ENCODE measurements at regions not wholly inside any gene's neighbourhood (a gene's known extent, or its start where the extent isn't known, plus 50 kb on each side); places are given as distances from the start of the nearest gene placed in this dataset.

GRCh38 chr13:111020021-111020420, 95.1 kb upstream of the ARHGEF7 start:
- TF ChIP-seq CTCF (conservative IDR thresholded peaks at IDR 0.05; ENCODE audit: low read depth, low read length): no peak
- H3K4me3 ChIP-seq (ENCODE audit: low read length): no peak overlapping the region
- no peak for DNase-seq (ENCODE audit: low read depth)

- DNase-seq (ENCODE audit: low read depth): no peak
- no peak for TF ChIP-seq CTCF (conservative IDR thresholded peaks at IDR 0.05; ENCODE audit: low read depth, low read length)
- no peak overlapping the region for H3K4me3 ChIP-seq (ENCODE audit: low read length)
These were observed 97.2 kb upstream of the ARHGEF7 start for GRCh38 chr13:111017755-111018459.

GRCh38 chr13:111013196-111013595, 98.3 kb upstream of the ANKRD10 start:
- no peak for TF ChIP-seq CTCF (conservative IDR thresholded peaks at IDR 0.05; ENCODE audit: low read depth, low read length)
- no peak for DNase-seq (ENCODE audit: low read depth)
- H3K4me3 ChIP-seq (ENCODE audit: low read length): no peak overlapping the region

GRCh38 chr13:111011899-111012298, 97.0 kb upstream of the ANKRD10 start:
- no peak for TF ChIP-seq CTCF (conservative IDR thresholded peaks at IDR 0.05; ENCODE audit: low read depth, low read length)
- DNase-seq (ENCODE audit: low read depth): no peak
- H3K4me3 ChIP-seq (ENCODE audit: low read length): no peak overlapping the region

GRCh38 chr13:111008351-111008750, 93.5 kb upstream of the ANKRD10 start:
- DNase-seq (ENCODE audit: low read depth): no peak
- TF ChIP-seq CTCF (conservative IDR thresholded peaks at IDR 0.05; ENCODE audit: low read depth, low read length): no peak
- H3K4me3 ChIP-seq (ENCODE audit: low read length): no peak overlapping the region

GRCh38 chr13:111007209-111007608, 92.3 kb upstream of the ANKRD10 start:
- no peak for DNase-seq (ENCODE audit: low read depth)
- TF ChIP-seq CTCF (conservative IDR thresholded peaks at IDR 0.05; ENCODE audit: low read depth, low read length): no peak
- H3K4me3 ChIP-seq (ENCODE audit: low read length): no peak overlapping the region

GRCh38 chr13:111006506-111007031, 91.7 kb upstream of the ANKRD10 start:
- no peak overlapping the region for H3K4me3 ChIP-seq (ENCODE audit: low read length)
- peak; percentile 76 for DNase-seq (ENCODE audit: low read depth)
- no peak for TF ChIP-seq CTCF (conservative IDR thresholded peaks at IDR 0.05; ENCODE audit: low read depth, low read length)

Measured in retinal pigment epithelial cell (primary cell).